WTC11 (cell line): ENCODE measurements at regions not wholly inside any gene's neighbourhood (a gene's known extent, or its start where the extent isn't known, plus 50 kb on each side); places are given as distances from the start of the nearest gene placed in this dataset.

Experiments used
- ATAC-seq: fragments of 200-7000 bp; cut with Tn5 transposase; 2 replicates; pipeline ENCODE4 v1.10.0; 2021; ENCODE audit warnings: mild to moderate bottlenecking, moderate library complexity
- CTCF ChIA-PET: fragments of 300-600 bp; sonication (Branson Sonifier 250); formaldehyde crosslinking; loops from one replicate; lab custom pipeline; 2021; ENCODE audit warnings: antibody characterized with exemption; lab: Charles Lee
- POLR2A ChIA-PET: fragments of 350-600 bp; sonication (Branson Sonifier 250); formaldehyde crosslinking; loops from one replicate; lab custom pipeline; 2021; ENCODE audit warnings: antibody characterized with exemption; lab: Charles Lee
- DNase-seq: peaks from one replicate; pipeline ENCODE4 v3.0.0; 2021; ENCODE audit warnings: low spot score
- H3K27ac Mint-ChIP-seq: 2 replicates; pipeline ENCODE4 v1.8.0; 2021; ENCODE audit warnings: mixed read lengths
- H3K27me3 Mint-ChIP-seq: 2 replicates; pipeline ENCODE4 v1.8.0; 2021; ENCODE audit warnings: low read depth, mild to moderate bottlenecking, moderate library complexity, mixed read lengths
- H3K36me3 Mint-ChIP-seq: 2 replicates; pipeline ENCODE4 v1.8.0; 2021; ENCODE audit warnings: mixed read lengths
- H3K4me1 Mint-ChIP-seq: 2 replicates; pipeline ENCODE4 v1.8.0; 2022; ENCODE audit warnings: mixed read lengths
- H3K4me3 Mint-ChIP-seq: 2 replicates; pipeline ENCODE4 v1.8.0; 2021; ENCODE audit warnings: mild to moderate bottlenecking, moderate library complexity, mixed read lengths
- H3K9me3 Mint-ChIP-seq: 2 replicates; pipeline ENCODE4 v1.8.0; 2021; ENCODE audit warnings: mixed read lengths
- AFF4 ChIP-seq: sonication (generic); formaldehyde crosslinking; IDR thresholded peaks from 2 replicates; pipeline ENCODE4 v1.8.1; 2023; ENCODE audit warnings: mild to moderate bottlenecking, missing genetic modification reagents, borderline replicate concordance
- CREM ChIP-seq: sonication (generic); formaldehyde crosslinking; IDR thresholded peaks from 2 replicates; pipeline ENCODE4 v1.8.1; 2022; ENCODE audit warnings: mild to moderate bottlenecking, missing genetic modification reagents, moderate library complexity
- E2F4 ChIP-seq: sonication (generic); formaldehyde crosslinking; IDR thresholded peaks from 2 replicates; pipeline ENCODE4 v1.8.1; 2022; ENCODE audit warnings: low read depth, mild to moderate bottlenecking, moderate library complexity, missing genetic modification reagents, borderline replicate concordance
- EMX1 ChIP-seq: fragments of 250-450 bp; sonication (Bioruptor Pico); IDR thresholded peaks from 2 replicates; pipeline ENCODE4 v1.8.0; 2021; ENCODE audit warnings: mild to moderate bottlenecking
- FOXK1 ChIP-seq: sonication (generic); formaldehyde crosslinking; IDR thresholded peaks from 2 replicates; pipeline ENCODE4 v1.8.0; 2022; ENCODE audit warnings: mild to moderate bottlenecking, moderate library complexity, missing genetic modification reagents
- GABPB1 ChIP-seq: sonication (generic); formaldehyde crosslinking; IDR thresholded peaks from 2 replicates; pipeline ENCODE4 v1.8.1; 2023; ENCODE audit warnings: mild to moderate bottlenecking, missing genetic modification reagents
- GRHL2 ChIP-seq: fragments of 250-450 bp; sonication (Bioruptor Pico); IDR thresholded peaks from 2 replicates; pipeline ENCODE4 v1.8.0; 2022; ENCODE audit warnings: mild to moderate bottlenecking, moderate library complexity; ENCODE audit not compliant: insufficient replicate concordance, severe bottlenecking
- IRF2 ChIP-seq: sonication (generic); formaldehyde crosslinking; IDR thresholded peaks from 2 replicates; pipeline ENCODE4 v1.8.0; 2022; ENCODE audit warnings: low read depth, missing genetic modification reagents, borderline replicate concordance
- KAT7 ChIP-seq: sonication (generic); formaldehyde crosslinking; IDR thresholded peaks from 2 replicates; pipeline ENCODE4 v1.8.1; 2023; ENCODE audit warnings: missing genetic modification reagents, mild to moderate bottlenecking, borderline replicate concordance
- MYBL2 ChIP-seq: sonication (generic); formaldehyde crosslinking; IDR thresholded peaks from 2 replicates; pipeline ENCODE4 v1.8.1; 2023; ENCODE audit warnings: mild to moderate bottlenecking, moderate library complexity, missing genetic modification reagents
- PRRX2 ChIP-seq: fragments of 250-450 bp; sonication (Bioruptor Pico); IDR thresholded peaks from 2 replicates; pipeline ENCODE4 v1.8.0; 2021; ENCODE audit warnings: mild to moderate bottlenecking
- SOX15 ChIP-seq: fragments of 250-450 bp; sonication (Bioruptor Pico); IDR thresholded peaks from 2 replicates; pipeline ENCODE4 v1.9.0; 2021; ENCODE audit warnings: mild to moderate bottlenecking
- ZNF121 ChIP-seq: sonication (generic); formaldehyde crosslinking; IDR thresholded peaks from 2 replicates; pipeline ENCODE4 v1.8.0; 2023; ENCODE audit warnings: missing genetic modification reagents
- ZNF281 ChIP-seq: sonication (generic); formaldehyde crosslinking; IDR thresholded peaks from 2 replicates; pipeline ENCODE4 v1.8.0; 2023; ENCODE audit warnings: mild to moderate bottlenecking, missing genetic modification reagents
- ZNF416 ChIP-seq: fragments of 250-450 bp; sonication (Bioruptor Pico); IDR thresholded peaks from 2 replicates; pipeline ENCODE4 v1.9.0; 2021; ENCODE audit warnings: mild to moderate bottlenecking, inconsistent platforms
- TF ChIP-seq, protein P1 (sequence below): fragments of 250-450 bp; sonication (Bioruptor Pico); IDR thresholded peaks from 2 replicates; pipeline ENCODE4 v2.1.2; 2022; ENCODE audit warnings: mild to moderate bottlenecking, moderate library complexity
- TF ChIP-seq, protein P2 (sequence below): fragments of 250-450 bp; sonication (Bioruptor Pico); IDR thresholded peaks from 2 replicates; pipeline ENCODE4 v1.8.0; 2021; ENCODE audit warnings: mild to moderate bottlenecking
- TF ChIP-seq, protein P3 (sequence below): sonication (generic); formaldehyde crosslinking; IDR thresholded peaks from 2 replicates; pipeline ENCODE4 v1.8.1; 2023; ENCODE audit warnings: mild to moderate bottlenecking, missing genetic modification reagents

DNA sequence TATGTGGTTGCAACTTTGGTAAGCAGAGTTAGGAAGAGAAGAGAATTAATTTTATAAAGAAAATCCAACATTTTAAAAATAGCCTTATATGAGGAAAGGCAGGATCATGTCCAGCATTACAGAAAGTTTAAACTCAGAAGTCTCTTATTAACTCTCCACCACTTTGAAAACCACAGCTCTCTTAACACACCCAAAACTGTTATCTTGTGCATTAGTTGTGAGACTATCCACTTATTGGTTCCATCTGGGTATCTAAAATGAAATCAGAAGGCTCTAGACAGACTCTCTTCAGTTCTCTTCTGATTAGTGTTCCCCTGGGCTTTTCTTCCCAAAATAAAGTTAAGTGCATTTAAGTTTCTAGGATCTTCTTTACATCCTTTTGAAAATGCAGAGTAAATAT lies 251.5 kb downstream of the TXNL1 start:
- TF ChIP-seq EMX1 (CRISPR knock-in tag) (no peak), FOXK1 (CRISPR knock-in tag) (no peak), AFF4 (CRISPR knock-in tag) (no peak), SOX15 (CRISPR knock-in tag) (no peak), E2F4 (CRISPR knock-in tag) (no peak), PRRX2 (CRISPR knock-in tag) (no peak), MYBL2 (no peak), ZNF281 (no peak)
- TF ChIP-seq, protein P1, sequence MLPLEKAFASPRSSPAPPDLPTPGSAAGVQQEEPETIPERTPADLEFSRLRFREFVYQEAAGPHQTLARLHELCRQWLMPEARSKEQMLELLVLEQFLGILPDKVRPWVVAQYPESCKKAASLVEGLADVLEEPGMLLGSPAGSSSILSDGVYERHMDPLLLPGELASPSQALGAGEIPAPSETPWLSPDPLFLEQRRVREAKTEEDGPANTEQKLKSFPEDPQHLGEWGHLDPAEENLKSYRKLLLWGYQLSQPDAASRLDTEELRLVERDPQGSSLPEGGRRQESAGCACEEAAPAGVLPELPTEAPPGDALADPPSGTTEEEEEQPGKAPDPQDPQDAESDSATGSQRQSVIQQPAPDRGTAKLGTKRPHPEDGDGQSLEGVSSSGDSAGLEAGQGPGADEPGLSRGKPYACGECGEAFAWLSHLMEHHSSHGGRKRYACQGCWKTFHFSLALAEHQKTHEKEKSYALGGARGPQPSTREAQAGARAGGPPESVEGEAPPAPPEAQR (CRISPR knock-in tag), result no peak
- TF ChIP-seq, protein P2, sequence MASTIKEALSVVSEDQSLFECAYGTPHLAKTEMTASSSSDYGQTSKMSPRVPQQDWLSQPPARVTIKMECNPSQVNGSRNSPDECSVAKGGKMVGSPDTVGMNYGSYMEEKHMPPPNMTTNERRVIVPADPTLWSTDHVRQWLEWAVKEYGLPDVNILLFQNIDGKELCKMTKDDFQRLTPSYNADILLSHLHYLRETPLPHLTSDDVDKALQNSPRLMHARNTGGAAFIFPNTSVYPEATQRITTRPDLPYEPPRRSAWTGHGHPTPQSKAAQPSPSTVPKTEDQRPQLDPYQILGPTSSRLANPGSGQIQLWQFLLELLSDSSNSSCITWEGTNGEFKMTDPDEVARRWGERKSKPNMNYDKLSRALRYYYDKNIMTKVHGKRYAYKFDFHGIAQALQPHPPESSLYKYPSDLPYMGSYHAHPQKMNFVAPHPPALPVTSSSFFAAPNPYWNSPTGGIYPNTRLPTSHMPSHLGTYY (CRISPR knock-in tag), result no peak
- CTCF ChIA-PET, result no interaction called here
- H3K27ac Mint-ChIP-seq, result no peak overlapping the region
- POLR2A ChIA-PET, result no interaction called here
- no peak for ATAC-seq
- DNase-seq, result no peak
- H3K4me1 Mint-ChIP-seq, result no peaks in the 10 kb centered on the region
- peaks cover 5% of the 10 kb centered on the region for H3K9me3 Mint-ChIP-seq
- H3K36me3 Mint-ChIP-seq, result no peaks in the 10 kb centered on the region
- H3K27me3 Mint-ChIP-seq, result no peaks in the 10 kb centered on the region
- H3K4me3 Mint-ChIP-seq, result no peak overlapping the region

DNA sequence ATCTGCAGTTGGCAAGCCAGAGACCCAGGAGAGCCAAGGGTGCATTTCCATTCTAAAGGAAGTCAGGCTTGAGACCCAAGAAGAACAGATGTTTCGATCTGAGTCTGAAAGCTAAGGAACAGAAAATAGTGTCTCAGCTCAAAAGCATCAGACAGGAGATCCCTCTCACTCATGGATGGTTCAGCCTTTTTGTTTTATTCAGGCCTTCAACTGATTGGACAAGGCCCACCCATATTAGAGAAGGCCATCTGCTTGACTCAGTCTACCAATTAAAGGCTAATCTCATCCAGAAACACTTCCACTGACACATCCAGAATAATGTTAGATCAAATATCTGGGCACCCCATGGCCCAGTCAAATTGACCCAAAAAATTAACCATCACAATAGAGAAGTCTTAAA lies 255.0 kb downstream of the TXNL1 start:
- ChIA-PET CTCF (no interaction called here), POLR2A (no interaction called here)
- Mint-ChIP-seq H3K27ac (no peak overlapping the region), H3K4me1 (peaks cover 7% of the 10 kb centered on the region), H3K36me3 (no peaks in the 10 kb centered on the region), H3K9me3 (peaks cover 5% of the 10 kb centered on the region), H3K4me3 (no peak overlapping the region), H3K27me3 (no peaks in the 10 kb centered on the region)
- ATAC-seq (no peak), DNase-seq (no peak)
- TF ChIP-seq ZNF281 (no peak), IRF2 (CRISPR knock-in tag) (no peak), KAT7 (no peak), ZNF416 (CRISPR knock-in tag) (no peak), GABPB1 (no peak), MYBL2 (no peak), PRRX2 (CRISPR knock-in tag) (no peak), CREM (CRISPR knock-in tag) (no peak), GRHL2 (CRISPR knock-in tag) (no peak), E2F4 (CRISPR knock-in tag) (no peak), ZNF121 (CRISPR knock-in tag) (no peak)
- TF ChIP-seq, protein P3, sequence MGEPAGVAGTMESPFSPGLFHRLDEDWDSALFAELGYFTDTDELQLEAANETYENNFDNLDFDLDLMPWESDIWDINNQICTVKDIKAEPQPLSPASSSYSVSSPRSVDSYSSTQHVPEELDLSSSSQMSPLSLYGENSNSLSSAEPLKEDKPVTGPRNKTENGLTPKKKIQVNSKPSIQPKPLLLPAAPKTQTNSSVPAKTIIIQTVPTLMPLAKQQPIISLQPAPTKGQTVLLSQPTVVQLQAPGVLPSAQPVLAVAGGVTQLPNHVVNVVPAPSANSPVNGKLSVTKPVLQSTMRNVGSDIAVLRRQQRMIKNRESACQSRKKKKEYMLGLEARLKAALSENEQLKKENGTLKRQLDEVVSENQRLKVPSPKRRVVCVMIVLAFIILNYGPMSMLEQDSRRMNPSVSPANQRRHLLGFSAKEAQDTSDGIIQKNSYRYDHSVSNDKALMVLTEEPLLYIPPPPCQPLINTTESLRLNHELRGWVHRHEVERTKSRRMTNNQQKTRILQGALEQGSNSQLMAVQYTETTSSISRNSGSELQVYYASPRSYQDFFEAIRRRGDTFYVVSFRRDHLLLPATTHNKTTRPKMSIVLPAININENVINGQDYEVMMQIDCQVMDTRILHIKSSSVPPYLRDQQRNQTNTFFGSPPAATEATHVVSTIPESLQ (CRISPR knock-in tag), result no peak
